Central memory CD8-positive, alpha-beta T cell (primary cell): ENCODE measurements at regions not wholly inside any gene's neighbourhood (a gene's known extent, or its start where the extent isn't known, plus 50 kb on each side); places are given as distances from the start of the nearest gene placed in this dataset.

Experiments used
- ATAC-seq: fragments of 150-1000 bp; cut with Tn5 transposase; replicated peaks from 2 replicates; pipeline ENCODE4 v1.10.0; 2022; ENCODE audit warnings: mild to moderate bottlenecking, moderate FRiP score, moderate number of reproducible peaks; ENCODE audit not compliant: poor library complexity, severe bottlenecking; ENCODE audit errors: extremely low read depth
- DNase-seq, 2 donors: peaks; one replicate each; pipeline ENCODE4 v3.0.0; 2021; ENCODE audit warnings: low spot score in 2 of 2
- H3K27ac Mint-ChIP-seq: one replicate; pipeline ENCODE4 v1.8.0; 2022; ENCODE audit warnings: low read depth, mild to moderate bottlenecking, moderate library complexity, mixed read lengths
- H3K27me3 Mint-ChIP-seq: one replicate; pipeline ENCODE4 v1.8.0; 2022; ENCODE audit warnings: mixed read lengths
- H3K36me3 Mint-ChIP-seq: one replicate; pipeline ENCODE4 v1.8.0; 2022; ENCODE audit warnings: mild to moderate bottlenecking, moderate library complexity, mixed read lengths; ENCODE audit not compliant: insufficient read depth
- H3K4me1 Mint-ChIP-seq: one replicate; pipeline ENCODE4 v1.8.0; 2022; ENCODE audit warnings: mixed read lengths
- H3K4me3 Mint-ChIP-seq: one replicate; pipeline ENCODE4 v1.8.0; 2022; ENCODE audit warnings: mild to moderate bottlenecking, moderate library complexity, mixed read lengths
- H3K9me3 Mint-ChIP-seq: one replicate; pipeline ENCODE4 v1.8.0; 2022; ENCODE audit warnings: mixed read lengths

DNA sequence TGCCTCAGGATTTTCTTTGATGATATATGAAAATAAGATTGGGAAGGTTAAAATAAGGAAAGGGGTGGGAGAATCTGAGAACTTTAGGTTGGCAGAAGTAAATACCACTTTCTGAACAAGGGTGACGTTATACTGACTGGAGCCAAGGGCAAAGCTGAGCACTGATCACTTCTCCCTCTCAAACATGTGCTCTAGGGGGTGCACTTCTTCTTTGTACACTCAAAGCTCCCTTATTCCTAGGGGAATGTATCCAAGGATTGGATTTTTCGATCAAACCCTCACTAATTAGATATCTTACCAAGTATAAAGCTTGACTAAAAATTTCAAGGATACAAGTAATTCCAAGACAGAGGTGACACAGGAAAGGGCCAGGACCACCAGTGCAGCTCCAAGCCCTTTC lies 243.9 kb upstream of the UMPS start:
- no peaks in the 10 kb centered on the region for H3K36me3 Mint-ChIP-seq
- no peak for DNase-seq
- peaks cover 36% of the 10 kb centered on the region for H3K27me3 Mint-ChIP-seq
- no peak overlapping the region for H3K27ac Mint-ChIP-seq
- H3K9me3 Mint-ChIP-seq: no peaks in the 10 kb centered on the region
- no peak overlapping the region for H3K4me3 Mint-ChIP-seq
- no peak for ATAC-seq
- H3K4me1 Mint-ChIP-seq: peaks cover 10% of the 10 kb centered on the region

DNA sequence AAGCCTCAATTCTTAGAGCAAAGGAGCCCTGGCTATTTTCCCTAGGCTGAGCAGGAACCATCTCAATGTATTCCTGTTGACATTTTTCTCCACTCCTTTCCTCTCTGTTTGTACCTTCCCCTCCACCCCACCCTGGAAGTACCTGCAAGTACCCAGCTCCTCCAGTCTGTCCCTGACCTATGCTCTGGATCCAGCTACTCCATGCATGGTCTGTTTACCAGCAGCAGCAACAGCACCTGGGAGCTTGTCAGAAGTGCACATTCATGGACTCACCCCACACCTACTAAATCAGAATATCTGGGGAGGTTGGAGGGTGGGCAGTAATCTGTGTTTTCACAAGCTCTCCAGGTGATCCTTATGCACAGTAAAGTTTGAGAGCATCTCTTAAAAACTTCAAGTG lies 240.7 kb upstream of the UMPS start:
- Mint-ChIP-seq H3K36me3 (no peaks in the 10 kb centered on the region), H3K4me3 (no peak overlapping the region), H3K9me3 (no peaks in the 10 kb centered on the region), H3K27me3 (peaks cover 37% of the 10 kb centered on the region), H3K27ac (no peak overlapping the region), H3K4me1 (peaks cover 10% of the 10 kb centered on the region)
- no peak for DNase-seq
- no peak for ATAC-seq

DNA sequence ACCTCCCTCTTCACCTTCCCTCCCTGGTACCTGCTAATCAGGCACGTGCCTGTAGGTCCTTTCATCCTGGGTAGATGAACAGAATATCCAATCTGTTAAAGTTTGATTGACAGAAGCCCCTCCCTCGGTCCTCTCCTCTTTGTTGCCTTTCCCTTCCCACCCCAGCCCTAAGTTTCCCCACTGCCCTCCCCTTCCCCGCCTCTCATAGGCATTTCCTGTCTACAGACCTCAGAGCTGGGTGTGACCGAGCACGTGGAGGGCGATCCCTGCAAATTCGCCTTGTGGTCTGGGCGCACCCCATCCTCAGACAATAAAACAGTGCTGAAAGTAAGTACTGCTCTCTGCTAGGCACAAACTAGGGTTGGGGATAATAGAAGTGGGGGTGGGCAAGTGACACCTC lies 239.2 kb upstream of the UMPS start:
- Mint-ChIP-seq H3K9me3 (no peaks in the 10 kb centered on the region), H3K27me3 (peaks cover 39% of the 10 kb centered on the region), H3K27ac (no peak overlapping the region), H3K4me1 (peaks cover 10% of the 10 kb centered on the region), H3K36me3 (no peaks in the 10 kb centered on the region), H3K4me3 (no peak overlapping the region)
- ATAC-seq (no peak), DNase-seq (no peak)

DNA sequence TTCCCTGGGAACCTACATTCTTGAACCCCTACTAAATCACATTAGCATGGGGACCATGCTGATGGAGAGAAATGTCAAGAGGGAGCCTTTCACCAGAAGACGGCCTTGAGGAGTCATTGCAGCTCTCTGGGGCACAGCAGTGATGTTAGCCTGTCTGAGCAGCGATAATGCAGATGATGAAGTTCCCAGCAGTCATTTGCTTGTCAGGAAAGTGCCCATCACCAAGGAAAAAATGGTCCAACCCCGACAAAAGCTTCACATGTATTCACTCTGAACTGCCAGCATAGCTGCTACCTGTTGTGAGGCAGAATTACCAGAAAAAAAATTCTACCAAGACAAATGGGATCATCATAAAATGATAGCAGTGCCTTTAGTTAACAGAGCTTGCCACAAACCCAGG lies 238.4 kb upstream of the UMPS start:
- Mint-ChIP-seq H3K27ac (no peak overlapping the region), H3K36me3 (no peaks in the 10 kb centered on the region), H3K9me3 (no peaks in the 10 kb centered on the region), H3K4me3 (no peak overlapping the region), H3K27me3 (peaks cover 47% of the 10 kb centered on the region), H3K4me1 (peaks cover 10% of the 10 kb centered on the region)
- DNase-seq (no peak), ATAC-seq (no peak)

DNA sequence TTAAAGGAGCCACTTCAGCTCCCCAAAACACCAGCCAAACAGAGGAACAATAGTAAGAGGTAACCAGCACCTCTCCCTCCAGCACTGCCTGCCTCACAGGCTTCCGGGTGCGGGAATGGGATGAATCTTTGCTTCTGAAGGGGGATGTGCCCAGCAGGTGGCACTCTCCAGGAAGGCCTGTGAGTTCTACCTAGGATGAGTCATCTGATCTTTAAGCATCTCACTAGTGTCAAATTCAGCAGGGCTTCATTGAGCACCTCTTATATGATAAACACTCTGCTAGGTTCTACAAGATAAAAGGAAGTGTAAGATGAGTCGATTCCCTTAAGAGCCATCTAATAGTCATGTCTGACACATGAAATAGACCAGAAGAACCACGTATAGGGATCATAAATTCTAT lies 237.4 kb upstream of the UMPS start:
- DNase-seq (no peak), ATAC-seq (no peak)
- no peaks in the 10 kb centered on the region for H3K36me3 Mint-ChIP-seq
- H3K9me3 Mint-ChIP-seq: no peaks in the 10 kb centered on the region
- peaks cover 50% of the 10 kb centered on the region for H3K27me3 Mint-ChIP-seq
- peaks cover 10% of the 10 kb centered on the region for H3K4me1 Mint-ChIP-seq
- no peak overlapping the region for H3K27ac Mint-ChIP-seq
- no peak overlapping the region for H3K4me3 Mint-ChIP-seq

DNA sequence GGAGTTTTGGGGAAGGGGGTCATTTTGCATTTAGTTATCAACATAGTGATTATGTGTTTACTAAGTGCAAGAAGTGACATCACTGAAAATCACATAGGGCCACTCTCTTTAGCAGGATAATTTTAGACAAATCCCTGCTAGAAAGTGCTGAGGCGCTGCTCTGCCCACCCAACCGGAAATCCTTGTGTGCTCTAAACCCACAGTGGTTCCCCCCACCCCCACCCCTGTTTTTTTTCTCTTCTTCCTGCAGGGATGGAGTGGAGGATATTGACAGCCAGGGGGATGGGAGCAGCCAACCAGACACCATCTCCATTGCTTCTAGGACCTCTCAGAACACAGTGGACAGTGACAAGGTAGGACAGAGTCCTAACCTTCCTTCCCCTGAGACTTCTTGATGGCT lies 234.2 kb upstream of the UMPS start:
- Mint-ChIP-seq H3K27ac (no peak overlapping the region), H3K4me3 (no peak overlapping the region), H3K27me3 (peaks cover 59% of the 10 kb centered on the region), H3K9me3 (no peaks in the 10 kb centered on the region), H3K36me3 (no peaks in the 10 kb centered on the region), H3K4me1 (peaks cover 1% of the 10 kb centered on the region)
- DNase-seq (no peak), ATAC-seq (no peak)

DNA sequence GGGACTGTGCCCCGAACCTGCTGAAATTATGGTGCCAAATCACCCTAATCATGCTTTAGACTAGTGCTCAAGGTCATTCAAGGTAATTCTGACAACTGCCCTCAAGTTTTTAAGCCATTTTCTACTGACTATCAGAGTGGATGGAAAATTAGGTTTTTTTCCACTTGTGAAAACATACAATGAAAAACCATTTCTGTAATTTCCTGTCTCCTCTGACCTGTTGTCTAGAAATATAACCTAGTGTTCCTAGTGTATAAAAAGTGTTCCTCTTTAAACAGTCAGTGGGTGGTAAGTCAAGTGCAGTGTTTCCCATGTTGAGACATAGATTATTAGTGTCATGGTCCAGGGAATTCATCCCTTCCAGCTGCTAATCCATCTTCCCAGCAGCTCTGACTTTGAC lies 232.8 kb upstream of the UMPS start:
- Mint-ChIP-seq H3K36me3 (no peaks in the 10 kb centered on the region), H3K9me3 (no peaks in the 10 kb centered on the region), H3K4me1 (no peaks in the 10 kb centered on the region), H3K4me3 (no peak overlapping the region), H3K27ac (no peak overlapping the region), H3K27me3 (peaks cover 65% of the 10 kb centered on the region)
- ATAC-seq (no peak), DNase-seq (no peak)

DNA sequence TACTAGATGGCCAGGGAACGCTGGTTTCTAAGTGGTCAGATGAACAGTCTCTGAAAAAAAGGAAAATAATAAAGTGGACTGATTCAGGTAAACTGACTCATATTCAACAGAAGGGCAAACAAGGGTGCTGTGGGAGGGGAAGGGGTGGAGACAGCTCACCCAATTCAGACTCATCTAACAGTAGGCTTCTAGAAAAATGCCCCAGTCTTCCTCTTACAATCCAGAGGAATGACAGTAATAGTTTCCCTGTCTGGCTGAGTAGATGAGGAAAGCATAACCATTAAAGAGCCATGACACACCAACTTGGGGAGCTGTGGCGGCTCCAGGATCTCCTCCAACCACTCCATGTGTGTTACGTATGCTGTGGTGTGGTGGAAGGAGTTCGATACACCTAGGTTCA lies 231.4 kb upstream of the UMPS start:
- DNase-seq (no peak), ATAC-seq (no peak)
- H3K4me1 Mint-ChIP-seq: no peaks in the 10 kb centered on the region
- no peak overlapping the region for H3K4me3 Mint-ChIP-seq
- H3K36me3 Mint-ChIP-seq: no peaks in the 10 kb centered on the region
- no peaks in the 10 kb centered on the region for H3K9me3 Mint-ChIP-seq
- H3K27me3 Mint-ChIP-seq: peaks cover 53% of the 10 kb centered on the region
- no peak overlapping the region for H3K27ac Mint-ChIP-seq

DNA sequence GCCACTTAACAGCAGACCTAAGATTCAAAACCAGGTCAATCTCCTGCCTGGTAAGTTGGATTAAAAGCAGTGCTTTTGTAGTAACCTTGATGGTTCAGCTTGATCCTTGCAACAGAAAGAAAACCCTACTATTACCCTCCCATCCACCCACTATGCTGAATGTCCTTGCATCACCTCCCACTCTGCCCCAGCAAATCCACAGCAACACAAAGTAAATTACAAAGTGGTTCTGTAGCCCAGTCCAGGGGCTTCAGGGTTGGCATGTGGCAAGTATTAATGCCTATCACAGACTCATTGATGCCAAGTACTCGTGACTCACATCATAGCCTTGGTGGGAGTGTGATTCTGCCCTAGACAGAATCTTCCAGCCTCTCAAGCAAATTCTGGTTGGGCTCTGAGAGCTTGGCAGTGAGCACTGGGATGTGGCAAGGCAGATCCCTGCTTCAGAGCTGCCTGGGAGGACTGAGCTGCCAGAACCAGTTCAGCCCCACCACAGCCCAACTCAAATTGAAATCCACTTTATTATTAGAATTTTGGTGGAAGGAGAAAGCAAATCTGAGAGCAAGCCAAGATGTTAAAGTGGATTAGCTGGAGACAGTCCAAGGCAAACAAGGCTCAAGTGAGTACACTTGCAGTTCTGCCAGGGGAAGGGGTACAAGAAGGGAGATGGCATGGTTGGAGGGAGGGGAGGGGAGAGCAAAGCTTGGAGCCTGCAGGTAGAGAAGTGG lies 225.8 kb upstream of the UMPS start:
- DNase-seq: no peak
- Mint-ChIP-seq H3K9me3 (no peaks in the 10 kb centered on the region), H3K27me3 (peaks cover 53% of the 10 kb centered on the region)

DNA sequence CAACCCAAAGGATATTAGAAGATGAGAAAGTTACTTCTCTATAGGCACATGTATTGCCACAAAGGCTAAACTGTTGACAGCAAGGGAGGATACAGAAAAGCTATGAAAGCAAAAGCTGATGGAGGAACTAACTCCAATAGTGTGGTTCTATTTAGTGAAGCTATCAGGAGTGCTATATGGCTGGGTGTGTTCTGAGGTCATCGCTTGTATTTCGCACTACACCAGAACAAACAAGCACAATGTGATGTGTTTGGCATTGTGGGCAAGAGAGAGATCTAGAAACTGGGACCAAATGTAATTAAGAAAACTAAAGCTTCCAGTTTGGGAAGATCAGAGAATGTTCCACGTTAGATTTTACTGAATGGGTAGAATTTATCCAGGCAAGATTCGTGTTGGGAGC lies 220.4 kb upstream of the UMPS start:
- Mint-ChIP-seq H3K36me3 (no peaks in the 10 kb centered on the region), H3K27ac (no peak overlapping the region), H3K27me3 (peaks cover 63% of the 10 kb centered on the region), H3K9me3 (no peaks in the 10 kb centered on the region), H3K4me1 (no peaks in the 10 kb centered on the region), H3K4me3 (no peak overlapping the region)
- DNase-seq: no peak
- no peak for ATAC-seq

More for the DNA sequence above, 225.8 kb upstream of the UMPS start:
- Mint-ChIP-seq H3K4me1 (no peaks in the 10 kb centered on the region), H3K36me3 (no peaks in the 10 kb centered on the region), H3K27ac (no peak overlapping the region), H3K4me3 (no peak overlapping the region)
- ATAC-seq: no peak

DNA sequence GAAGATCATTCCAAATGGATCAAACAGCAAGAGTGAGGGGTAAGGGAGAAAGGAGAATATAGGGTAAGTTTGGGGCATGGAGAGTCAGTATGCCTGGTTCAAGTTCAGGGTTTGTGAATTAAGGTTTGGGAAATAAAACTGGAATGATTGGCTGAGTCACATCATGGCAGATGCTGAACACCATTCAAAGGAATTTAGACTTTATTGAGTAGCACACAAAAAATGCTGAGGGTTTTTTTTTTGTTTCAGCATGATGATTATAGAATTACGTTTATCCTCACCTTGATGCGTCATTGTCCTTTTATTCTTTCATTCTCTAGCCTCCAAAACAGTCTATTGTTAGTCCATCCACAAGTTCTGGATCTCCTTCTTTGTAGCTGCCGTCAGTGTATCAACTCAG lies 220.0 kb upstream of the UMPS start:
- Mint-ChIP-seq H3K36me3 (no peaks in the 10 kb centered on the region), H3K4me3 (no peak overlapping the region), H3K27me3 (peaks cover 59% of the 10 kb centered on the region), H3K9me3 (no peaks in the 10 kb centered on the region), H3K27ac (no peak overlapping the region), H3K4me1 (no peaks in the 10 kb centered on the region)
- DNase-seq (no peak), ATAC-seq (no peak)

DNA sequence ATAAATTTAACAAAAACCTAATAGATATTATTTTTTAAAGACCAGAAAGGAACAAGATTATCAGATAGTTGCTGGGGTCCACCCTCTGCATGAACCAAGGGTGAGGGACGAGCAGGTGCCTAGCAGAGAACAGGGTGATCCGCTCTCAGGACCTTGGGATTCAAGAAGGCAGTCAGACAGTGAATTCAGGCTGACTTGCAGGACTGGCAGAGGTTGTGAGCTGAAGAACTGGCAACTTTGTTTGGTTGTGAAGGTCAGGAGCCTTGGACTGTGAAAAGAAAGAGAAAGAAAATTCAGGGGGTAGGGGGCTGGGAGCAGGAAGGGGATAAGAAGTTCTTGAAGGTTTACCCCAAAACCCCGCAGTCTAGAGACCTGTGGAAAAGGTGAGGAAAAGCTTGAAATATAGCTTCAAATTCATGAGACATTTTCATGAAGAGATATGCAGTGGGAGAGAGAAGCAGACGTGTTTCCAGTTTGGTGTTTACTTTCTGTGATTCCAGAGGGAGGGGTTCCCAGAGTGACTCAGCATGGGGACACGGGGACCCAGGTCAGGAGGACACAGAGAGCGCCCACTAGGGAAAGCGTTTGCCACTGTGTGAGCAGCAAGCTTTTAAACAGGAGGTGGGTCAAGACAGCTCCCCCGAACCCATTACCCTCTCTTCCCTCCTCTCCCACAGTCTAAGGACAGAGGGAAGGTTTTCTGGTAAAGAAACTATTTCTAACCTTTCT lies 217.2 kb upstream of the UMPS start:
- Mint-ChIP-seq H3K4me1 (no peaks in the 10 kb centered on the region), H3K27me3 (peaks cover 67% of the 10 kb centered on the region), H3K4me3 (no peak overlapping the region), H3K27ac (no peak overlapping the region), H3K36me3 (no peaks in the 10 kb centered on the region), H3K9me3 (no peaks in the 10 kb centered on the region)
- ATAC-seq (no peak), DNase-seq (no peak)

DNA sequence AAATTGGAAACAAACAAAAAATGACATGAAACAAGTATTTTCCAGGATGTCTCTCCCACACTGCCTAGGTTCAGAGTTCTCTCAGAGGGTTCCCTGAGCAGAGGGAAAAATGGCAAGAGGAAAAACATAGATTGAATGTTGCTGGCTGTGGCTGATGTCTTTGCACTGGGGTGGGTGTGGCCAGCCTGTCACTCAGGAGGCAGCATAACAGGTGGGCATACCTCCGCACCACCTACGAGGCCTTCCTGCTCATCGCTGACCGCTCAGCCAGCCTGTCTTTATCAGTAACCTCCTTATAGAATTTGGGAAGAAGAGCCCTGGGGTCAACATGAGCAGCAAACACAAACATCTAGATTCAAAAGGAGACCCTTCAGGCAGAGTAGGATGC lies 216.6 kb upstream of the UMPS start:
- Mint-ChIP-seq H3K9me3 (no peaks in the 10 kb centered on the region), H3K4me3 (no peak overlapping the region), H3K27me3 (peaks cover 70% of the 10 kb centered on the region)

More for the DNA sequence above, 216.6 kb upstream of the UMPS start:
- DNase-seq: no peak
- Mint-ChIP-seq H3K36me3 (no peaks in the 10 kb centered on the region), H3K27ac (no peak overlapping the region), H3K4me1 (no peaks in the 10 kb centered on the region)
- ATAC-seq: no peak
